Activated CD4-positive, alpha-beta T cell treated with anti-CD3 and anti-CD28 coated beads for 4 hours (primary cell): ENCODE measurements at regions not wholly inside any gene's neighbourhood (a gene's known extent, or its start where the extent isn't known, plus 50 kb on each side); places are given as distances from the start of the nearest gene placed in this dataset.
"Not testable (repeated sequence)": the region's sequence is repeated elsewhere in the genome, so short reads cannot be mapped to it uniquely, and the experiment has no call there.

Source experiments
- DNase-seq, 2 donors: peaks; one replicate each; pipeline ENCODE4 v3.0.0-alpha.2; 2020

GRCh38 chr6:170192905-170193304 lies 98.0 kb downstream of the DLL1 start:
- no peak for DNase-seq

- not testable (repeated sequence) for DNase-seq
These were observed 98.8 kb downstream of the DLL1 start for GRCh38 chr6:170192101-170192500.

- DNase-seq: no peak
These were observed 100.8 kb downstream of the DLL1 start for GRCh38 chr6:170190046-170190445.

GRCh38 chr6:170189236-170189635 lies 101.6 kb downstream of the DLL1 start:
- DNase-seq: no peak

DNA sequence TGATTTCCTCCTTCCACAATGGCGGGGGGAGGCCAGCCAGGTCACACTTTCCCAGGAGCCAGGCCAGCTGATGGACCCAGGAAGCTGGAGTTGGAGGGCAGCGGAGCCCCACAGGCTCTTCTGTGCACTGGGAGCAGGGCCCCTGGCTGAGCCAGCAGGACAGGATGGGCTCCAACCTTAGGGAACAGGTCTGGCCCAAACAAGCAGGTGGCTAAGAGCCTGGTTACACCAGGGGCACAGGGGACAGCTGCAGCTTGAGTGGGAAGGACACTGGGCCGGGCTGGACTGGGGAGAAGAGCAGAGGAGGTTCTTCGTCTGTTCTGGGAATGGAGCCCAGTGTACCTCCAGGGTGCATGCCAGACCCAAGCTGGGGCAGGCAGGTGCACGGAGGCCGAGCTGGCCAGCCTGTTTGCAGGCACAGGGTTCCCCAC lies 102.3 kb downstream of the DLL1 start:
- DNase-seq: no peak

- DNase-seq: no peak
These were observed 103.0 kb downstream of the DLL1 start for GRCh38 chr6:170187669-170188566.

DNA sequence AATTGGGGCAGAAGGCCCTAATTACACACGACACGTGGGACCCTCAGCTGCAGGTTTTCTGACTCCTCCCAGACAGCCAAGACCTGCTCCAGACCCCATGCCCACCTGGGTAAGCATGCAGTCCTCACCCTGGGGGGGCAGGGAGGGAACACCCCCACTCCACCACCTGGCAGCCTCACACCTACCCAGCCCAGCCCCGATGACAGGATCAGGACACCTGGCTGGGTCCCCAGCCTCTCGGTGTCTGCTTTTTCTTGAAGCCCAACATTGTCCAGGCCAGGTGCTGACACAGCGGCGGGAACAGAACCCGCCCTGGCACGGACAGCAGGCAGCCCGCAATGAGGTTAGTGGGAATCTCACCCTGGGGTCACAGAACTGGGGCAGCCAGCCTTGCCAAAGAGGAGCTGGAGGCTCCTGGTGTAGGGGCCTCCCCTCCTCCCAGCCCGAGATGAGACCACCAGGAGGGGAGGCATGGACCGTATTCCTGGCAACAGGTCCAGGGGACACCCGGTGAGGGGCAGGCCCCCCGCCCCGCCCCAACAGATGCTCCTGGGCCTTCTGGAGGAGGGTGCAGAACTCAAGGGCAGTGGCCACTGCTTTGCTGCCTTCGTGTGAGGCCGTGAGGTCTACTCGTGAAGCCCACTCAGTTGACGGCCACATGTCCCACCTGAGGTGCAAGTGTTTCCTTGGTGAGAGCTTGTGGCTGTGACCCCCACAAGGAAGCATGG lies 103.8 kb downstream of the DLL1 start:
- no peak for DNase-seq

DNA sequence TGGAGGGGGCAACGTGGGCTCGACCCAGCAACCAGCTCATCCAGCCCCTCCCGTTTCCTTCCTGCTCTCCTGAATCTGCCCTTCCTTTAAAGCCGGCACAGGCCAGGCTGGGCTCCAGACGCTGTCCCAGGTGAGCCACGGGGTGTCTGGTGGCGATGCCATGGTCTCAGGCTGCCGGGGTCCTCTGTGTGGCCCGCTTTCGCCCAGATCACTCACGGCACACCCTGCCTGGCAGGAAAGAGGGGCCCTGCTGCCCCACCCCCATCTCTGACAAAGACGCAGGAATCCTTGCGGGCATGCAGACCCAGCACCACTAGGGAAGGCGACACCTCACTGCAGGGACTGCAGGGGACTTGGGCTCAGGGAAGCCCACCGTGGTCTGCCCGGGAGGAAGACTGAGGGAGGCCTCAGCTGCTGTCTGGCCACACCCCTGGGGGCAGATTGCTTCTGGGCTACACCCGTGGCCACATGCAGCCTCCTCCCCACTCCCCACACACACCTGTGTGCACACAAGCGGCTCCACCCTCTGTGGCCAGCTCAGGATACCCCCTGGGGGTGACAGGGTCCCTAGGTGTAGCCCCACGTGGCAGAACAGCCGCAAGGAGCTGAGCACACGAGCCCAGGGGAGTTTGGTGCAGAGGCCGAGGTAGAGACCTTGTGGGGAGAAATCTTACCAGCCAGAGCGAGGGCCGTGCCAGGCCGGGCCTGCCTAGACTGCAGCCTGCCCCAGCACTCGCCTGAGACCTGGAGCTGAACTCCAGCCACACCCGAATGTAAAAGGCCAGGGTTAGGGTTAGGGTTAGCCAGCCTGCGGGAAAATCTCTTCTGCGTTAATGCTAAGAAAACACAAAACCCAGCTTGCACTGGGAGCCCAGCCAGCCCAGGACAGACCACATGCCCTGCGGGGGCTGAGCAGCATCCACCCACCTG lies 104.6 kb downstream of the DLL1 start:
- no peak for DNase-seq

GRCh38 chr6:170185175-170185978 lies 105.5 kb downstream of the DLL1 start:
- no peak for DNase-seq

DNA sequence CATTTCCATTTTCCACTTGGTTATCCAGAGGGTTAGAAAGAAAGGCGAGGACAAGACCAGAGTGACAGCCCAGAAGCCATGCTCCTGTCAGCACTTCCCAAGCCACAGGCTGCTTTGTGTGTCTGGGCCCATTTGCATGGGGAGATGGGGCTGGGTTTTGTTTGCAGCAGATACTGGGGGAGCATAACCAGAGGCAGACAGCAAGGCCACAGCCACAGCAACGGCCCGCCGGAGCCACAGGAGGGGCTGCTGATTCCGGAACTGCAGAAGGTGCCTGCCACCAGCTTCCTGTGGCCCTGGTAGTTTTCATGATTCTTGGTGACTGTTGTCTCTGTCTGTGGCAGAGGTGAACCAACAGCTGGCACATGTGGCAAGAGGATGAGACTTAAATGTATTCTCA lies 106.6 kb downstream of the DLL1 start:
- DNase-seq: no peak

DNA sequence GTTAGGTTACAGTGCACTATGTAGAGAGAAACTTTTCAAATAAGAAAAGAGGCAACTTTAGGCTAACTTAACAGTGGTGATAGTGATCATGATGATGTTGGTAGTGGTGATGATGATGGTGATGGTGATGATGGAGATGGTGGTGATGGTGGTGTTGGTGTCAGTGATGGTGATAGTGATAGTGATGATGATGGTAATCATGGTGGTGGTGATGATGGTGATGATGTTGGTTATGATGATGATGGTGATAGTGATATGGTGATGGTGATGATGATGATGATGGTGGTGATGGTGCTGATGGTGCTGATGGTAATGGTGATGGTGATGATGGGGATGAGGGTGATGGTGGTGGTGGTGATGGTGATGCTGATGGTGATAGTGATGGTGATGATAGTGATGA lies 107.4 kb downstream of the DLL1 start:
- no peak for DNase-seq

GRCh38 chr6:170182781-170183120 lies 108.1 kb downstream of the DLL1 start:
- DNase-seq: no peak

DNA sequence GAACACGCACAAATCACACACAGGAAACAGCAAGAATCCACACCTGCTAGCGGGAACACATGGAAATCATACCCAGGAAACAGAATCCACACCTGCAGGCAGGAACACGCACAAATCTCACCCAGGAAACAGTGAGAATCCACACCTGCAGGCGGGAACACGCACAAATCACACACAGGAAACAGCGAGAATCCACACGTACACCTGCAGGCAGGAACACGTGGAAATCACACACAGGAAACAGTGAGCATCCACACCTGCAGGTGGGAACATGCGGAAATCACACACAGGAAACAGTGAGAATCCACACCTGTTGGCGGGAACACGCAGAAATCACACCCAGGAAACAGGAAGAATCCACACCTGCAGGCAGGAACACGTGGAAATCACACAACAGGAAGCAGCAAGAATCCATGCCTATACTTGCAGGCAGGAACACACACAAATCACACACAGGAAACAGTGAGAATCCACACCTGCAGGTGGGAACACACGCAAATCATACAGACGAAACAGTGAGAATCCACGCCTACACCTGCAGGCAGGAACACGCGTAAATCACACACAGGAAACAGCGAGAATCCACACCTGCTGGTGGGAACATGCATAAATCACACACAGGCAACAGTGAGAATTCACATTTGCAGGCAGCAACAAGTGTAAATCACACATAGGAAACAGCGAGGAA lies 108.6 kb downstream of the DLL1 start:
- no peak for DNase-seq

- DNase-seq: no peak
These were observed 109.6 kb downstream of the DLL1 start for GRCh38 chr6:170181338-170181690.

DNA sequence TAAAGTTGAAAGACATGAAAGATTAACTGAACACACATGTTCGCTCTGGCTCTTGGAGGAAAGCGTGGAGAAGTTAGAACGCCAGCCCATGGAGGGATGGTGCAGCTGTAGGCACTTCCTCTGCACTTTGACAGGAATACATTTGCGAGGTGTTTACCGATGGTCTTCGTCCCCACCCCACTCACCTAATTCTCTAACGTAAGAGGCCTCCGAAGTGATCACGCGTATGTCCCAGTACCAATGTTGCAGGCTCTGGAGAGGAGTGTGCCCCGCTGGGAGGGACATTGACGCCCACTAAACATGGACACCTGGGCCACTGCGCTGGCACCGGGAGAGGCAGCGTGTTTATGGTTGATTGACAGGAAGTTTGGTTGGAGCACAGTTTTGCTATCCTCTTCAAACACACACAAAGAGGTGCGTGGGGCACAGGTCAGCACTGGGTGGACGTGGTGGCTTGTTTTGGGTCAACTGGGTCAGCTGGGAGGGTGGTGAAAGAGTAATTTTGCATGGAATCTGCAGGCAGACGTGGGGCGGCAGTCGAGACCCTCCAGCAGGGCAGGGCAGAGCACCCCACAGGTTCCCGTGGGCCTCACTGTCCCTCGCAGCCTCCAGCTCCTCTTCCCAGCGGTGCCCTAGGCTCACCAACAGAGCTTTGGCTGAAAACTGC lies 110.1 kb downstream of the DLL1 start:
- no peak for DNase-seq

DNA sequence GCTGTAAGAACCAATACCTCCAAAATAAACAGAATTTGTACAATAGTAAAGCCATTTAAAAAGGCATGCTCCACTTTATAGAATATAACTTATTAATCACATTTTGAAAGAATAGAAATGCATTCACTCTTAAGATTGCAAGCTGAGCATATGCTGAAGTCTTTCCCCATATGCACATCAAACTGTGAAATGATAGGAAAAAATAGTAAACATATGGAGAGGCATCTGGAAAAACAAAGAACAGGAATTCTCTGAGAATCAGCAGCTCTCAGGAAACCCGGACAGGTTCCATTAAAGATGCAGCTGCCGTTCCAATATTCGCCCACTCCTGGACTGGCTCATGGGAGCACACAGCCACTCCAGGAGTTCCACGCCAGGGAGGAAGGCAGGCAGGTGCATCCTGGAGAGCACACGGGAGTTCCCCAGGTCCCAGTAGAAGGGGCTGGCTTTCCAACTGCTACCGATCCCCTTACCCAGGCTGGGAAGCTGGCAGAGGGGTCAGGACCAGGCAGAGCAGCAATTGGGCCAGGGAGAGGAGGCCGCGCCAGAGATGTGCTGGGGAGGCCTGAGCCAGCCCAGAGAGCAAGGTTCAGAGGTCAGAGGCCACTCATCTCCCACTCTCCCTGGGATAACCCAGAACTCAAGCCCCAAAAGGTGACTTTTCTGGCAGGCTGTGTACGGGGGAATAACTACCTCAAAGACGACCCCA lies 111.1 kb downstream of the DLL1 start:
- DNase-seq: no peak

DNA sequence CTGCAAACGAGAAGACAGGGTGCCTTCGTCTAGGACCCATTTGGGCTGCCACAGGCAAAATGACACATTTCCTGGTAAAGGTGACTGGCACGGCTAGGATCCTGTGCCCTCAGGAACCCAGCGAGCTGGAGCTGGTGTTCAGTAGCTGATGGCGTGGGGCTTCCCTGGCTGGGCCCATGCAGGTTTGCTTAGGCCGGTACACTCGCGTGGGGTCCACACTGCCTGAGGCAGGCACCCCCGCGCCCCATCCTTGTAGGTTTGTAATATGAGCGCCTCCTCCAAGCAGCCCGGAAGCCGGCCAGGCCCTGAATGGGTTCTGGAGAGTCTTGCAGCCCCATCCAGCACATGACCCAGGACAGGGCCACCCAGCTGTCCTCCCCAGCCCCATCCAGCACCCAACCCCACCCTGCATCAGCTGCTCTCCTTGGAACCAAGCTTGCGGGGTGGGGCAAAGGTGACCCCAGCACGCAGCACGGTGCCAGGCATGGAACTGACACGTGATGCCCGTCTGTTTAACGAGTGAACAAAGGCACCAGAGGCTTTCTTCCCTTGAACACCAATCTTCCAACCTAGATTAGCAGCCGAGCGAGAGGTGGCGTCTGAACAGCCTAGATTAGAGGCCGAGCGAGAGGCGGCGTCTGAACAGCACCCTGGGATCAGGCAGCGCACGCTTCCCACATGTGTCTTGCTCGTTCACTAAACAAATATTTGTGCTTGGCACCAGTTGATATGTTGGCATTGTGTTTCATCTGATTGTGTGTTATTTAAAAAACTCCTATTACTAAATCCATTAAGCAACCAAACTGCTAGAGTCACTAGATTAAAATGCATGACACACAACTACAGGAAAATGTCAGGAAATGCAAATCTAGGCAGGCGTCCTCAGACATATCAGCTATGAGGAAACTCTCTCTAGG lies 112.1 kb downstream of the DLL1 start:
- DNase-seq: no peak

DNA sequence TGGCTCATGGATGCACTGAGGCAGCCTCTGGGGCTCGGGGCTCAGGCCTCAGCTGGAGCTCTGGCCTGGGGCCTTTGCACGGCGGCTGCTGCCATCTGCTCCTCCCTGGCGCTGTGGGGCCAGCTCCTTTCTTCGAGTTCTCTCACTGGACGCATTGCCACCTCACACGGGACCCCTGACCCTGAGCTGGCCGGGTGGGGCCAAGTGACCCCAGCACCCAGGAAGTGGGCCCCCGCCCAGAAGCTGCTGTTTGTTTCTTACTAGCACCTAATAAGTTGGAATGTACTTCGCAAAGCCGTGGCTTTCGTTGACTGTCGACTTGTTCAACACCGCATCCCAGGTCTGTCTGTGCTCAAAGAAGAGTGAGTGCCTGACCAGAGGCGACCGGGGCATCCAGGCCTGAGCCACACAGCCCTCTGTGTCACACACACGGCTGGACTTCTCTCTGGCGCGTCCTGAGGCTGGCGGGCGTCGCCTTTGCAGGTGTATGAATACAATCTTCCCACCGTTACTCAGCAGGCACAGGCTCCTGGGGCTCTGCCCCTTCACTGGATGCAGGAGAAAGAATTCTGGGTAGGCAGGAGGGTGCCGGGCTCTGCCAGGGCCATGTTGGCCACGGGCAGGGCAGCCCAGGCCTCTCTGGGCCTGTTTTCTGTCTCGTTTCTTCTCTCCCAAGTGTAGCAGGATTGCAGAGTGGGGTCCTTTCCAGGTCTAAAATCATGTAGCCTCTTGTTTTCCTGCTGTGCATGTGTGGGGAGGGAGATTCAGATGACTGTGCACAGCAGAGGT lies 112.9 kb downstream of the DLL1 start:
- no peak for DNase-seq
